ENCODE measurements at regions not wholly inside any gene's neighbourhood (a gene's known extent, or its start where the extent isn't known, plus 50 kb on each side); places are given as distances from the start of the nearest gene placed in this dataset.

- no peak for TF ChIP-seq CTCF (conservative IDR thresholded peaks at IDR 0.05; ENCODE audit: low read depth in 2 of 2)
- no peak for TF ChIP-seq CREB1 (CRISPR knock-in tag; IDR thresholded peaks at IDR 0.05; ENCODE audit: low read depth)
These were observed 186.1 kb upstream of the ADAMTS5 start (continued) for GRCh38 chr21:27152996-27153395.

- no peaks in the 10 kb centered on the region for H3K79me2 ChIP-seq (replicated peaks; ENCODE audit: insufficient read depth)
- no peak for ATAC-seq
- peaks cover 11% of the 10 kb centered on the region for H3K9me3 Mint-ChIP-seq
These were observed 182.1 kb upstream of the ADAMTS5 start for GRCh38 chr21:27149034-27149433.

GRCh38 chr21:27146268-27146667, 179.4 kb upstream of the ADAMTS5 start:
- no peak for ATAC-seq
- H3K27ac Mint-ChIP-seq, result no peak overlapping the region
- no peak overlapping the region for H3K4me3 ChIP-seq
- H3K27me3 Mint-ChIP-seq (ENCODE audit: insufficient read depth, low read depth, poor library complexity), result no peaks in the 10 kb centered on the region
- no peaks in the 10 kb centered on the region for H3K4me1 Mint-ChIP-seq
- no peaks in the 10 kb centered on the region for H3K79me2 ChIP-seq (replicated peaks; ENCODE audit: insufficient read depth)
- H3K36me3 Mint-ChIP-seq (ENCODE audit: low read depth), result peaks cover 9% of the 10 kb centered on the region
- no peaks in the 10 kb centered on the region for H3K4me1 ChIP-seq (ENCODE audit: insufficient read depth)
- DNase-seq (ENCODE audit: low spot score), result no peak
- H3K4me2 ChIP-seq, result no peak overlapping the region
- no peaks in the 10 kb centered on the region for H3F3A ChIP-seq (replicated peaks; ENCODE audit: low read depth)
- H3K27ac ChIP-seq (ENCODE audit: low read depth), result no peak overlapping the region
- H3K9me3 Mint-ChIP-seq, result peaks cover 11% of the 10 kb centered on the region
- H3K9me2 ChIP-seq (ENCODE audit: insufficient read depth), result no peaks in the 10 kb centered on the region
- no peak overlapping the region for H2AFZ ChIP-seq
- H3K27me3 ChIP-seq (ENCODE audit: insufficient read depth), result no peaks in the 10 kb centered on the region
- TF ChIP-seq POLR2AphosphoS5 (IDR thresholded peaks at IDR 0.05; ENCODE audit: low read depth) (no peak), CTCF (conservative IDR thresholded peaks at IDR 0.05; ENCODE audit: low read depth in 2 of 2) (no peak)
- no peak overlapping the region for H3K4me3 Mint-ChIP-seq
- H3K36me3 ChIP-seq (ENCODE audit: insufficient read depth), result no peaks in the 10 kb centered on the region
- no peaks in the 10 kb centered on the region for H4K20me1 ChIP-seq (replicated peaks; ENCODE audit: insufficient read depth)

More at GRCh38 chr21:27149034-27149433, 182.1 kb upstream of the ADAMTS5 start:
- Histone ChIP-seq H2AFZ (no peak overlapping the region), H3K4me3 (no peak overlapping the region), H3K4me1 (ENCODE audit: insufficient read depth) (no peaks in the 10 kb centered on the region), H3K9me2 (ENCODE audit: insufficient read depth) (peaks cover 5% of the 10 kb centered on the region; the same call in 1 of the 2 replicates), H3K36me3 (ENCODE audit: insufficient read depth) (no peaks in the 10 kb centered on the region), H3F3A (replicated peaks; ENCODE audit: low read depth) (no peaks in the 10 kb centered on the region), H3K4me2 (no peak overlapping the region), H3K27ac (ENCODE audit: low read depth) (no peak overlapping the region), H3K27me3 (ENCODE audit: insufficient read depth) (no peaks in the 10 kb centered on the region), H4K20me1 (replicated peaks; ENCODE audit: insufficient read depth) (no peaks in the 10 kb centered on the region)
- Mint-ChIP-seq H3K27ac (no peak overlapping the region), H3K4me1 (no peaks in the 10 kb centered on the region), H3K4me3 (no peak overlapping the region), H3K27me3 (ENCODE audit: insufficient read depth, low read depth, poor library complexity) (no peaks in the 10 kb centered on the region), H3K36me3 (ENCODE audit: low read depth) (peaks cover 9% of the 10 kb centered on the region)
- TF ChIP-seq ZNF114 (CRISPR knock-in tag; IDR thresholded peaks at IDR 0.05) (no peak), CTCF (conservative IDR thresholded peaks at IDR 0.05; ENCODE audit: low read depth in 2 of 2) (no peak), EZH2phosphoT487 (IDR thresholded peaks at IDR 0.05; ENCODE audit: unreplicated experiment) (no peak)
- no peak for DNase-seq (ENCODE audit: low spot score)

Measured in GM23338 (cell line).